Medulla oblongata (tissue), 1 donor: ENCODE measurements at regions not wholly inside any gene's neighbourhood (a gene's known extent, or its start where the extent isn't known, plus 50 kb on each side); places are given as distances from the start of the nearest gene placed in this dataset.
"Not testable (repeated sequence)": the region's sequence is repeated elsewhere in the genome, so short reads cannot be mapped to it uniquely, and the experiment has no call there.

Experiments
- DNase-seq: peaks from one replicate; pipeline ENCODE4 v3.0.0-alpha.2; 2015; ENCODE audit errors: extremely low spot score

GRCh38 chr16:35102780-35103403, 1643.5 kb downstream of the TP53TG3F start:
- no peak for DNase-seq

GRCh38 chr16:35111772-35112171, 1652.4 kb downstream of the TP53TG3F start:
- DNase-seq, result not testable (repeated sequence)

GRCh38 chr16:35131429-35131828, 1672.0 kb downstream of the TP53TG3F start:
- DNase-seq, result no peak

- no peak for DNase-seq
Observed at GRCh38 chr16:35134471-35134870, 1675.1 kb downstream of the TP53TG3F start.

GRCh38 chr16:35140293-35140986, 1681.0 kb downstream of the TP53TG3F start:
- no peak for DNase-seq

- DNase-seq, result no peak
Observed at GRCh38 chr16:35141303-35141702, 1681.9 kb downstream of the TP53TG3F start.

GRCh38 chr16:35142147-35142808, 1682.9 kb downstream of the TP53TG3F start:
- DNase-seq, result no peak

GRCh38 chr16:35142809-35143192, 1683.4 kb downstream of the TP53TG3F start:
- no peak for DNase-seq

GRCh38 chr16:35144212-35144932, 1685.0 kb downstream of the TP53TG3F start:
- DNase-seq, result no peak

GRCh38 chr16:35146031-35146710, 1686.8 kb downstream of the TP53TG3F start:
- DNase-seq, result no peak

- no peak for DNase-seq
Observed at GRCh38 chr16:35146723-35147458, 1687.5 kb downstream of the TP53TG3F start.

- DNase-seq, result no peak
Observed at GRCh38 chr16:35147556-35148504, 1688.4 kb downstream of the TP53TG3F start.

- DNase-seq, result no peak
Observed at GRCh38 chr16:35148748-35149147, 1689.3 kb downstream of the TP53TG3F start.

GRCh38 chr16:35149550-35149949, 1690.1 kb downstream of the TP53TG3F start:
- DNase-seq, result no peak

- no peak for DNase-seq
Observed at GRCh38 chr16:35150805-35151312, 1691.4 kb downstream of the TP53TG3F start.

GRCh38 chr16:35152067-35152627, 1692.7 kb downstream of the TP53TG3F start:
- DNase-seq, result no peak

GRCh38 chr16:35154627-35155026, 1695.2 kb downstream of the TP53TG3F start:
- no peak for DNase-seq

GRCh38 chr16:35157549-35157948, 1698.1 kb downstream of the TP53TG3F start:
- DNase-seq, result not testable (repeated sequence)

GRCh38 chr16:35169324-35169723, 1709.9 kb downstream of the TP53TG3F start:
- not testable (repeated sequence) for DNase-seq
